SK-N-SH (cell line): ENCODE measurements at regions not wholly inside any gene's neighbourhood (a gene's known extent, or its start where the extent isn't known, plus 50 kb on each side); places are given as distances from the start of the nearest gene placed in this dataset.

Experiments
- CTCF ChIP-seq: fragments of 200-600 bp; sonication (generic); IDR thresholded peaks from 2 replicates; pipeline ENCODE4 v1.6.1; 2017; ENCODE audit warnings: antibody characterized with exemption, mild to moderate bottlenecking, moderate library complexity
- EZH2phosphoT487 ChIP-seq: fragments of 200-600 bp; sonication (generic); IDR thresholded peaks from 2 replicates; pipeline ENCODE4 v1.6.1; 2017; ENCODE audit warnings: low read depth, mixed run types, mild to moderate bottlenecking, antibody characterized with exemption, moderate library complexity, borderline replicate concordance
- TAF1 ChIP-seq: IDR thresholded peaks from 2 replicates; pipeline ENCODE4 v1.6.1; 2012; ENCODE audit warnings: low read depth, mild to moderate bottlenecking, low read length, moderate library complexity, borderline replicate concordance

GRCh38 chr11:15651816-15652215, 537.1 kb downstream of the INSC start:
- TF ChIP-seq CTCF = no peak
- no peak for TF ChIP-seq TAF1
- no peak for TF ChIP-seq EZH2phosphoT487
